Rectal smooth muscle tissue (tissue), 1 donor: ENCODE measurements at regions not wholly inside any gene's neighbourhood (a gene's known extent, or its start where the extent isn't known, plus 50 kb on each side); places are given as distances from the start of the nearest gene placed in this dataset.

Experiments
- H3K27ac ChIP-seq: one replicate; pipeline ENCODE4 v1.7.0; 2013; ENCODE audit warnings: low read depth, low read length, inconsistent platforms
- H3K27me3 ChIP-seq: one replicate; pipeline ENCODE4 v1.7.0; 2013; ENCODE audit warnings: low read length; ENCODE audit not compliant: control insufficient read depth, insufficient read depth
- H3K36me3 ChIP-seq: one replicate; pipeline ENCODE4 v1.7.0; 2013; ENCODE audit warnings: low read length; ENCODE audit not compliant: control insufficient read depth, insufficient read depth
- H3K4me1 ChIP-seq: one replicate; pipeline ENCODE4 v1.7.0; 2013; ENCODE audit warnings: low read length; ENCODE audit not compliant: control insufficient read depth, insufficient read depth
- H3K4me3 ChIP-seq: one replicate; pipeline ENCODE4 v1.7.0; 2013; ENCODE audit warnings: low read length
- H3K9ac ChIP-seq: one replicate; pipeline ENCODE4 v1.7.0; 2013; ENCODE audit warnings: low read length

GRCh38 chr13:104968876-104969275, 1566.6 kb downstream of the EFNB2 start:
- Histone ChIP-seq H3K9ac (no peak overlapping the region), H3K4me3 (no peak overlapping the region), H3K27ac (no peak overlapping the region), H3K4me1 (no peaks in the 10 kb centered on the region), H3K36me3 (no peaks in the 10 kb centered on the region), H3K27me3 (no peaks in the 10 kb centered on the region)

GRCh38 chr13:104967836-104968630, 1567.4 kb downstream of the EFNB2 start:
- Histone ChIP-seq H3K4me3 (no peak overlapping the region), H3K9ac (no peak overlapping the region), H3K27ac (no peak overlapping the region), H3K36me3 (no peaks in the 10 kb centered on the region), H3K27me3 (no peaks in the 10 kb centered on the region), H3K4me1 (no peaks in the 10 kb centered on the region)

GRCh38 chr13:104967376-104967775, 1568.1 kb downstream of the EFNB2 start:
- no peak overlapping the region for H3K27ac ChIP-seq
- no peak overlapping the region for H3K9ac ChIP-seq
- no peaks in the 10 kb centered on the region for H3K36me3 ChIP-seq
- no peaks in the 10 kb centered on the region for H3K4me1 ChIP-seq
- no peaks in the 10 kb centered on the region for H3K27me3 ChIP-seq
- H3K4me3 ChIP-seq: no peak overlapping the region

- H3K27ac ChIP-seq: no peak overlapping the region
- no peak overlapping the region for H3K9ac ChIP-seq
- no peaks in the 10 kb centered on the region for H3K27me3 ChIP-seq
- no peaks in the 10 kb centered on the region for H3K36me3 ChIP-seq
- no peak overlapping the region for H3K4me3 ChIP-seq
- no peaks in the 10 kb centered on the region for H3K4me1 ChIP-seq
Observed at GRCh38 chr13:104962411-104962810, 1573.1 kb downstream of the EFNB2 start.

- no peaks in the 10 kb centered on the region for H3K27me3 ChIP-seq
- no peaks in the 10 kb centered on the region for H3K36me3 ChIP-seq
- no peak overlapping the region for H3K9ac ChIP-seq
- H3K27ac ChIP-seq: no peak overlapping the region
- no peaks in the 10 kb centered on the region for H3K4me1 ChIP-seq
- H3K4me3 ChIP-seq: no peak overlapping the region
Observed at GRCh38 chr13:104961246-104961645, 1574.2 kb downstream of the EFNB2 start.

GRCh38 chr13:104954210-104954609, 1581.3 kb downstream of the EFNB2 start:
- H3K36me3 ChIP-seq: no peaks in the 10 kb centered on the region
- no peak overlapping the region for H3K4me3 ChIP-seq

GRCh38 chr13:104953588-104953987, 1581.9 kb downstream of the EFNB2 start:
- no peak overlapping the region for H3K27ac ChIP-seq
- H3K27me3 ChIP-seq: no peaks in the 10 kb centered on the region
- H3K4me3 ChIP-seq: no peak overlapping the region
- no peak overlapping the region for H3K9ac ChIP-seq
- no peaks in the 10 kb centered on the region for H3K36me3 ChIP-seq
- H3K4me1 ChIP-seq: no peaks in the 10 kb centered on the region

More at GRCh38 chr13:104954210-104954609, 1581.3 kb downstream of the EFNB2 start:
- no peaks in the 10 kb centered on the region for H3K27me3 ChIP-seq
- H3K4me1 ChIP-seq: no peaks in the 10 kb centered on the region
- no peak overlapping the region for H3K9ac ChIP-seq
- H3K27ac ChIP-seq: no peak overlapping the region

GRCh38 chr13:104949840-104950740, 1585.4 kb downstream of the EFNB2 start:
- Histone ChIP-seq H3K27me3 (no peaks in the 10 kb centered on the region), H3K4me3 (no peak overlapping the region), H3K9ac (no peak overlapping the region), H3K36me3 (no peaks in the 10 kb centered on the region), H3K27ac (no peak overlapping the region), H3K4me1 (no peaks in the 10 kb centered on the region)

GRCh38 chr13:104944176-104944575, 1591.3 kb downstream of the EFNB2 start:
- no peak overlapping the region for H3K4me3 ChIP-seq
- no peak overlapping the region for H3K27ac ChIP-seq
- no peaks in the 10 kb centered on the region for H3K27me3 ChIP-seq
- H3K9ac ChIP-seq: no peak overlapping the region
- no peaks in the 10 kb centered on the region for H3K4me1 ChIP-seq
- H3K36me3 ChIP-seq: no peaks in the 10 kb centered on the region

GRCh38 chr13:104943331-104943730, 1592.1 kb downstream of the EFNB2 start:
- Histone ChIP-seq H3K27me3 (no peaks in the 10 kb centered on the region), H3K4me1 (no peaks in the 10 kb centered on the region), H3K27ac (no peak overlapping the region), H3K9ac (no peak overlapping the region), H3K4me3 (no peak overlapping the region), H3K36me3 (no peaks in the 10 kb centered on the region)

GRCh38 chr13:104937881-104938280, 1597.6 kb downstream of the EFNB2 start:
- Histone ChIP-seq H3K36me3 (no peaks in the 10 kb centered on the region), H3K27ac (no peak overlapping the region), H3K4me3 (no peak overlapping the region), H3K27me3 (no peaks in the 10 kb centered on the region), H3K4me1 (no peaks in the 10 kb centered on the region), H3K9ac (no peak overlapping the region)

- Histone ChIP-seq H3K27me3 (no peaks in the 10 kb centered on the region), H3K4me3 (no peak overlapping the region), H3K36me3 (no peaks in the 10 kb centered on the region), H3K9ac (no peak overlapping the region), H3K4me1 (no peaks in the 10 kb centered on the region), H3K27ac (no peak overlapping the region)
Observed at GRCh38 chr13:104936304-104936703, 1599.2 kb downstream of the EFNB2 start.
